ENCODE measurements at regions not wholly inside any gene's neighbourhood (a gene's known extent, or its start where the extent isn't known, plus 50 kb on each side); places are given as distances from the start of the nearest gene placed in this dataset.

DNA sequence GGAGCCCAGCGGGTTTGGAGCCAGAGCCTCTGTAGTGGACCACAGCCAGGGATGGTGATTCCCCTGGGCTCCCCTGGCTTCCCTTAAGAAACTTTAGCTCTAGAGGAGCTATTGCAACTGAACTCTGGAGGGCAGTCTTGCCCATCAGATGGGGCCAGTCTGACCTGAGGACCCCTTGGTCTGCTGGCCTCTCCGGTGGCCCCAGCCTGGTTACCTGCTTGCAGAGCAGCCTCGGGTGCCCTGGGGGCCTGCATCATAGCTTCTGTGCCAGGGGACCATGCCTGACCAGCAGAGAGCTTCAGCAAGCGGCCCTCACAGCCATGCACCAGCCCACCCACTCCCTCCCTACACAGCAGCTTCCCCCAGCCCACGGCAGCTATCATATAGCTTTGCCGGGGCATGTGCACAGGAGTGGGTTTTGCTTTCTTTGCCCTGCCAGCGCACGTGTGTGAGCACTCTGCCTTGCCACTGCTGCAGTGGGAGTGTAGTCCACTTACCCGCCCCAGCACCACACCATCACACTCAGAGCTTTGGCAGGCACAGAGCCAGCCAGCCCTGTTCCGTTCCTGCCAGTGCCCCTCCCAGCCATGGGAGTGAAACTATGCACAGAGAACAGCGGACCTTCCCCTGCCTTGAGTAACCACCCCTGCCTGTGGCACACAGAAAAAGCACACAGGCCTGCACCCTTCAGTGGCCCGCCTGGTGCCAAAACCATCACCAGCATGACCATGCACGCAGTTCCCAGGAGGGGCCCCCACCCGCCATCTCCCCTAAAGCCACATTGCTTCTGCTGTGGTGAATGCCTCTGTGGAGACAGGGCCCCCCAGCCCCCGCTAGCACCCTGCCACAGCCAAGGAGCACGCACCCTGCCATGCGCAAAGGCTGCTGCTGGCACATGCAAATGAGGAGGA, 442.9 kb upstream of the NEGR1 start:
- DNase-seq, result no peak

DNA sequence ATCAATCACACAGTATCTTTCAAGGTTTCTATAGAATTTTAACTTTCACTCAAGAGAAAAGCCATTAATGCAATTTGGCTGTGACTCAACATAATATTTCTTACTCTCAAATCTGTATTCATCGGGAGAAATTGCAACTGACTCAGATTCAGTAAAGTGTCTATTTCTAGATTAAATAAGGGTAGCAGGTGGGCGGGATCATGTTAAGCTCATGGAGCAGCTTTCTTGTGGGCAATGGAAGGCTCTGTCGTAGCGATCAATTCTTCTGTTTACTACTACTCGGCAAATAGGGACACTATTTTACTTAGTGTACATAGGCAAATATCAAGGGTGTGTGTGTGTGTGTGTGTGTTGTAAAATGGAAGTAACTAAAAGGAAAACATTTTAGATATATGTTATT, 423.6 kb upstream of the NEGR1 start:
- no peak for DNase-seq

DNA sequence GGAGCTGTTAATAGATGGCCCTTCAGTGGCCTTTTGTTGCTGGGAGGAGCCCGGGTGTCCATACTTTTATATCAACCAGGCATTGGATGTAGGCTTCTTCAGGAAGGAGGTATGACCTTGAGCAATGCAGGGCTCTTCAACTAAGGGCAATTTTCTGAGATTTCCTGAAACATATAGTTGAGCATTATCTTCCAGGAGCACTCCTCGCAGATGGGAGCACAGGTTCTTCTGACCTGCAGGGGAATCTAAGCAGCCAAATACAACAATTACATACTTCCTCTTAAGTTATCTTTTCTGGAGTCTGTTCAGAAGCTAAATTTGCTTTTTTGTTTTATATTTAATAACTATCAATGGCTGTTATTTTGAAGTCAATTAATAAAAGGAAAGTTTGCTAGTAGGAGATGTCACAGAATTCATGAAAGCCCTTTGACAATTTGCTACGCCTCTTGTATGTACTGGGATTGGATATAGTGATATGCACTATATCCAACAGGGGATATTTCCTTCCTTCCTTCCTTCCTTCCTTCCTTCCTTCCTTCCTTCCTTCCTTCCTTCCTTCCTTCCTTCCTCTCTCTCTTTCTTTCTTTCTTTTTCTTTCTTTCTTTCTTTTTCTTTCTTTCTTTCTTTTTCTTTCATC, 422.6 kb upstream of the NEGR1 start:
- DNase-seq, result no peak

DNA sequence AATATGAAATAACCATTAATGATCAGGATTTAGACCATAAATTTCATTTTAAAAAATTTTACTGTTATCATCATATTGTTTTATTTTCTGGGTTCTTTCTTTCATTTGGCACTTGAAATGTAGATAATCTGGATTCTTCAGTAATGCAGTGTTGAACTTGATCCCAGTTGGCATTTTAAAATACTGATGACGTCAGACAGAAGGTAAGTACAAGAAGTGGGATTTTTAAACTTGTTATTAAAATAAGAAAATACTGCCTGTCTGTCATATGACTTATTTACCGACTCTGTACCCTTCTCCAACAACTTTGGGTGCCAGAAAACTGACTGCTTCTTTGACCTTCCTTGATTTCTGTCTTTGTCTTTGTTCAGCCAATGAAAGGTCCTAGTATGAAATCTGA, 415.1 kb upstream of the NEGR1 start:
- DNase-seq, result no peak

DNA sequence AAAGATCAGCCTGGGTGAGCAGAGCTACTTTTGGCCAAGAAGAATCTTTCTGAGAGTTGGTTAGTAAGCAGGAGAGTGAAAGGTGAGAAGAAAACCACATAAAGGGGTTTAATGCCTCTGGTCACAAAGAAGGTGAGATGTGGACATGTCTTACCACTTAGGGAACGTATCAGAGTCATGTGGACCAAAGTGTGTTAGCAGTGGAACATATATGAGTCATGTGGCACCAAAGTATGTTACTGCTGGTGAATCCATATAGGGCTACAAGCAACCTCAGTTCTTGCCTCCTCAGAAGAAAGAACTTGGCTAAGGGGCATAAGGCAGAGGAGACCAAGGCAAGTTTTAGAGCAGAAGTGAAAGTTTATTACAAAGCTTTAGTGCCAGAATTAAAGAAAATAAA, 411.6 kb upstream of the NEGR1 start:
- no peak for DNase-seq

DNA sequence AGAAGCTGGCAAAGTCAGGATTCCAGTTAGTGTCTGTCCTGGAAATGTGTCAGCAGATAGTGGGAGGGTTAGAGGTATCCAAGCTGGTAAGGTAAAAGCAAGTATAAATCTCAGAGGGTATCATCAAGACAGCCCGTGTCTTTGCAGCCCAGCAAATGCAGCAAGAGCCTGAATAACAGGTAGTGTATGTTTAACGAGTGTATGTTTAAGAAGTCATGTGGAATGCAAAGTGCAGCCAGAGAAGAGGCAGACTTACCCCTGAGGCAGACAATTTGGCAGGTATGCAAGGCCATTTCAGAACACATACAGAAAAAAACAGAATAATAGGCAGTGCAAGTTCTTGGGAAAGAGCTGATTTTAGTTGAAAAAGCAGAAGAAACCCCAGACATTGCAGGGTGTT, 411.0 kb upstream of the NEGR1 start:
- no peak for DNase-seq

DNA sequence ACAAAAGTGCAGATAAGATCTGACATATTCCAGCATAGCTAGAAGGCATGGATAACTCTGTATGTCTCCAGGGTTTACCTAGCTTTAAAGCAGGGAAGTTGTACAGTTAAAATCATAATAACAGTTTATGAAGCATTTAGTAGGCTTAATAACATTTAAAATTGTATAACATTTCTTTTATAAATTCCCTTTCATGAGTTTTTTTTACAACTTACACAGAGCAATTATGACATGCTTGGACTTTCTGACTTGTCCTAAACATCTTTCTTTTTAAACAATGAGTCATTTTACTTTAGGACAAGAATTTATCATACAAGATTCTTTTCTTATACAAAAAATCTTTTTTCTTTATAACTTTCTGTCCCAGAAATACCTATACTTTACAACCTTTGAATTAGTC, 408.5 kb upstream of the NEGR1 start:
- no peak for DNase-seq

DNA sequence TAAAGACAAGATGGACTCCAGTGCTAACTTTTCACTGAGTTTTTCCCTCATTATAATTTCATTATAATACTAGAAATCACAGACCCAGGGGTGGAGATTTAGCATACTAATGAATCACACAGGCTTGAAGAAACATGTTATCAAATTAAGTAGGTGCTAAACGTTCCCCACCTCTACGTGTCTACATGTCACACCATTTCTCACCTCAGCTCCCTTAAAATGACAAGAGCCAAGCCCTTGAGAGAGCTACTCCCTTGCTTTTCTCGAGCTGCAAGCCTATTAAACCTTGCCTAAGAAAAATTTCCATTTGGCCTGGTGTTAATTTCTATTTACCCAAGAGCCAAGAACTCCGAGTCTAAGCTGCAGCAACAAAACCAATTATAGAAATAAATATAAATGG, 396.3 kb upstream of the NEGR1 start:
- no peak for DNase-seq

DNA sequence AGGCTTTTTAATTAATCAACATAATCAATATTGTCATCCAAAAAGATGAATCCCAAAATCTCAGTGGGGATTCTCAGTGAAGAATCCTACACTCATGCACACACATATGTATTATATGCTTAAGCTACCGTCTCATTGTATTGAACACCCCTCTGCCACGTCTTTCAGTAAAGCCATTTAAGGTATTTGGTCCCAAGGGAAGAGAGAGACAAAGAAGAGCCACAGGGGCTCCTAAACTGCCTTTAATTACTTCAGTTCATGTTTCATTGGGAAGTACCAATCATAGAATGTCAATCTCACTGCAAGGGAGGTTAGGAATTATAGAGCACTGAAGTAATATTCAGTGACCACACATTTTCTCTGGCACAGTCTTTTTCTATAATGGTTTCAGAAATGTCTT, 388.6 kb upstream of the NEGR1 start:
- DNase-seq, result peak; percentile 20

DNA sequence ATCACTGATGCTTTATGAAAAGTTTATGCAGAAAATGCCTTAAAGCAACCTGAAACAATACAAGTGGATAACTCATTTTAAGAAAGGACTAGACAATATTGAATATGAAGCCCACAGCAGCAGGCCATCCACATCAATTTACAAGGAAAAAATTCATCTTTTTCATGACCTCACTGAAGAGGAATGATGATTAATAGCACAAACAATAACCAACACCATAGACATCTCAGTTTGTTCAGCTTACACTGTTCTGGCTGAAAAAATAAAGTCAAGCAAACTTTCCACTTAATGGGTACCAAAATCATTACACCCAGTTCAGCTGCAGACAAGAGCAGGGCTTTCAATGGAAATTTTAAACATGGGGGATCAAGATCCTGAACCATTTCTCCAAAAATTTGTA, 380.6 kb upstream of the NEGR1 start:
- DNase-seq, result no peak

DNA sequence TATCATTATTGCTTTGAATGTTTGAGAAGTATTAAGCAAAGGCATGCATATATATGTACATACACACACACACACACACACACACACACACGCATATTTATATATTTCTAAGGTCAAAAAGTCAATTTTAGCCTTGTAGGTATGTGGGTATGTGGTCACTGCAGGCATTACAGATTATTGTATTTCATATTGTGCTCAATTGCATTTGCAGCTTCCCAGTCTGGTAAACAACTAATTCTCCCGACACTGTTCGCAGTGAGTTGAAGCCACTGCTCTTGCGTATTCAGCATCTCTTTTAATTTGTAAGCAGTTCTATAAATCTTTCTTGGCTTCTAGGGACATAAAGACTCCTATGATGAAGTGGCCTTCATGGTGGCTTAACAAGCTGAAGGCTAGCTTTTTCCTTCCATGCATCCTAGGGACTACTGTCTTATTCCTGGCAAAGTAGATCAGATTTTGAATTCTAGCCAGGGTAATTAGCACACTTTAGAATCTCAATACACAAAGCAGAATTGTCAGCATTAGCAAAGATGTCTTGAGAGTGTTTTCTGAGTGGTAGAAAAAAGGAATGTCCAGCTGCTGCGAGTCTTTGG, 368.6 kb upstream of the NEGR1 start:
- no peak for DNase-seq

DNA sequence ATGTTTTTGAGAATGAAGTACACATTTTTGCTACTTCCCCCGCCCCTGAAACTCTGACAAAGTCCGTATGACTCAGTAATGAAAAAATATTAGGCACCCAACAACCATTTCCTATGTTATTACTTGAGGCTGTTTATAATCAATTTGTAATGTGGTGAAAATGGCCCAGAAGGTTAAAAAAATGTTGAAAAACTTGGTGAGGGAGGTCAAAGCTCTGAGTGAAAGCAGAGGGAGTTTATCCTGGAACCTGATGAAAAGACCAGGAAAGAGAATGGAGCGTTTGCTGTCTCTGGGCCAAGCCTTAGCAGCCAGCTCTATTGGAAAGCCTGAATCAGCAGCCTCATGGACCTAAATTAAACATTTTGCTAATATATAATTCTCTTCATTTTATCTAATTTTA, 367.7 kb upstream of the NEGR1 start:
- DNase-seq, result no peak

DNA sequence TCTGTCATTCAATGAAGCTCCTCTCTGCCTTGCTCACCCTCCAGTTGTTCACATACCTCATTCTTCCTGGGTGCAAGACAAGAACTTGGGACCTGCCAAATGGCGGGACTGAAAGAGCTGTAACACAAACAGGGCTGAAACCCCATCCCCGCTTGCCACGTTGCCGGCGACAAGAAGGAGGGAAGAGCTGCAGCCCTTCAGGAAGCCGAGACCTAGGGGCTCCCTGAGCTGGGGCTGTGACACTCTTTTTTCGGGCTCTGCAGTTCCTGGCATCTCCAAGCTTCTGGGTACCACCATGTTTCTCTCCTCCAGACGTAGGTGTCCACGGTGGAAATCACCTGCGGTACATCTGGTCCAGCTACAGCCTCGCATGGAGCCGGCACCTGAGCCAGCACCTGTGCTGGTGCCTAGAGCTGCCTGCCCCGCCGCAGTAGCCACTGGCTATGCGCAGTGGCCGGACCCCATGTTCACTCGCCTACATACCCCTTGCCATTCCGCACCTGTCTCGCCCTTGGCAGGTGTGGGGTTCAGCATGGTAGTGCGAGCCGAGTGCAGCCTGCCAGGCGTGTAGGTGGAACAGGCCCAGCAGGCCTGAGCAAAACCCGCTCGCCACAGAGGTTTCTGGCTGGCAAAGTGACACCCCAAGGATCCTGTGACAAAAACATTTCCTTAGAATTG, 367.0 kb upstream of the NEGR1 start:
- no peak for DNase-seq

DNA sequence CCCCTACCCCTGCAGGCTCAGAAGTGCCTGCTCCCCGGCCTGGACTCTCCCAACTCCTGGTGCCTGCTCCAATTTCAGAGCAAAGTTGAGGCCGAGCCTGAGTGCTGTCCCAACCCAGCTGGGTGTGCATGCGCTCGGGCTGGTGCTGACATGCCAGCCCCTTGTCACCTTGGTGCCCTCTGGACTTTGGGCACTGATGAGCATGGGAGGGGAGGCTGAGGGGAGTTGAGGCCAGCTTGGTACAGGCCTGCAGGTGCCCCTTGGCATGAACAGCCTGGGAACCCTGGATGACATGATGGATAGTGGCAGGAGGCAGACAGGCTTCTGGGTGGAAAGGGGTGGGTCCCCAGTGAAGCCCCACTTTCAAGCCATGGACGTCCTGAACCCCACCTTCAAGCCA, 366.1 kb upstream of the NEGR1 start:
- DNase-seq, result no peak

DNA sequence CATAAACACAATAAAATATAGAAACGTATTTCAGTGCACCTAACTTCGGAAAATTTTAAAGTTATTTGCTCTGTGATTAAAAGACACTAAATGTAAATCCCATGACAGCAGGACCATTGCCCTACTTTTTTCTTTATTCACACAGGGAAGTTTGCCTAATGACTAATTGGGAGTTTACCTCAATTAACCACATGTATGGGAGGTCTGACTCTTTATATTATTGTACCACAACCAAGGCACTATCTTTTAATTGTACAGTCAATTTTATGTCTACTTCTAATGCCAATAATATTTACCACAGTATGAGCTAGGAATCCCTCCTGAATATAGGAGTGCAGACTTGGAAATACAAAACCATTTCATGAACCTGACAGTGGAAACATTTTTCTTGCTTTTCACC, 360.8 kb upstream of the NEGR1 start:
- DNase-seq, result no peak

DNA sequence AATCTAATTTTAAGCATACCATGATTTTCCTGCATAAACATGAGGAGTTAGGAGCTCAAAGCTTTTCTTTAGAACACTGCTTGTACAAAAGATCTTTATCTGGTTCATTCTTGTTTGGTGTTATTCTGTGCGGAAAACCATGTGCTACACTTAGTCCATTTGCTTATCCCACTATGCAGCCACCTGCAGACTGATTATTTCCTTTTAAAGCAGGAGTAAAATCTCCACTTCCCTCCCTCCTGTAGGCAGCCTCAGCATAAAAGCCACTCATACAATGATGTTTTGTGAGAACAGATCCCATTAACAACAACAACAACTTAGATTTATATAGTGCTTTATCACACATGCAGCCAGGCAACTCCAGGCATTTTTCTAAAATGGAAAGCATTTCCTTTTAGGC, 355.3 kb upstream of the NEGR1 start:
- no peak for DNase-seq

DNA sequence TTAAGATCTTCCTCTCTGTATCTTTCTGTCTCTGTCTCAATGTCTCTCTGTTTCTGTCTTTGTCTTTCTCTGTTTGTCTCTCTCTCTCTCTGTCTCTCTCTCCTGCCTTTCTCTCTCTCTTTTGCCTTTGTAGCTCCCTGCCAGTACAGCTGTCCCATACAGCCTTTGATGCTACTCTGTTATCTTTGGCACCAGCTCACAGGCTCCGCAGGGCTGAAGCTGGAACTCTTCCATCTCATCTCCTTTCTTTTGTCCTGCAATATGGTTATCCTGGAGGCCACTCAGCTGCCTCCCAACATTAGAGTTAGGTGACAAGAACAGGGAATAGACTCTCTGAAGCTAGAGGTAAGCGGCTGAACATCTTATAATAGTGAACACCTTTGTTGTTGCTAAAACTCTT, 354.3 kb upstream of the NEGR1 start:
- DNase-seq, result no peak

DNA sequence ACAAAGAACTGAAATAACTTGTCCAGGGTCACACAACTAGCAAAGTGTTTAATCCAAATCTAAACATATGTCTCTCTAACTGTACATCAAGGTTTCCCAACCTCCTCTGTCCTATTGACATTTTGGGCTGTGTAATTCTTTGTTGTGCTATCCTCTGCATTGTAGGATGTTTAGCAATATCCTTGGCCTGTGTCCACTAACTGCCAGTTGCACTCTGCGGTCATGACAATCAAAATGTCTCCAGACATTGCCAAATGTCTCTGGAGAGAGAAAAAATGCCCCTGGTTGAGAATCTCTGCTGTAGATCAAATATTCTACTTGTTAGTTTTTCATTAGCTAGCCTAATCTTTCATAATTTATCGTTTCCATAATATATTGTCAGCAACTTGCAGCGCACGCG, 353.4 kb upstream of the NEGR1 start:
- DNase-seq, result no peak

DNA sequence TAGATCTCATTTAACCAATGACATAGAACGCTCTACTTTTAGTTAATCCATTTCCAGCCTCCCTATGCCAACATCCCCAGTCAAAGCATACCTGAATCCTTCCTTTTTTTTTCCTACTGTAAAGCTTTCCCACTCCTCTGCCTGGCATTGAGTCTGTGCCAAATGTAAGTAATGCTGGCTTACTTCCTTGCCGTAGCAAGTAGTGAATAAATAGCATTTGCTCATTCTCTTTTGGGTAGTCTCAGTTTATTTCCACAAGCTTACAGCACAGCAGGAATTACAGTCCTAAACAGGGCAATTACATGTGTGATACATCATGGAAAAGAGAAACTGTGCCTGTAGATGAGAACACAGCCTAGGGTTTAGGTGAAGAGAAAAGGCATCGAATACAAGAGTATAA, 352.6 kb upstream of the NEGR1 start:
- no peak for DNase-seq

DNA sequence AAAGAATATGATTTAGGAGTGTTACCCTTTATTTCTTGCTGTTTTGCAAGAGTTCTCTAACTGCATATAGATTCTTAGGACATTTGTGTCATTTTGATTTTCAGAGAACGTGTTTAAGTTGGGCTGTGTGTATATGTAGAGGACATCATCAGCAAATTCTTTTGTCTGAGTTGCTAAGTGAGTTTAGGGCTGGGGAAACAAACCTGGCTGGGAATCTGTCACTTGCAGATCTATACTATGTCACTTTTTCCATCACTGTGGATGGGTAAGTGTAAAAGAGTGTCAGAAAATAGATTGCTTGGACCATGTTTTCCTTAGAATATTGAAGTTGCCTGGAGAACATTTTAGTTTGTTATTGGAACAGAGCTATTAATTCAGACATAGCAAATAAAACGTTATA, 349.1 kb upstream of the NEGR1 start:
- DNase-seq, result no peak

DNA sequence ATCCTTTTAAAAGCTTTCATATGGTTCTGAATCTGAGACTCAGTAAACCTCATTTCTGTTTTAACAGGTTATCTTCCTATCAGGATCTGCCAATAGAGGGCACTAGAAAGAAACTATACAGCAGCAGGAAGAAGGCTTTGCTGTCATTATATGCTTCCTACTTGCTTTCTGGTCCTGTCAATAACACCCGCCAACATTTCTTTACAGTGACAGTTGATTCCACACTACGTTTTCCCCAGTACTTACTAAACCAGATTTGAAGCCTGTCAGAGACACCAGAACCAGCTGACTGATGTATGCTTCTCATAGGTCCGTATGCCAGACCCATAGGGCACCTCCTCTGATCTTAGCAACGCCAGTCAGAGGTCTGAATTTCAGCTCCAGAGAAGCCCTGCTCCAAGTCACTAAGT, 341.0 kb upstream of the NEGR1 start:
- DNase-seq, result peak; percentile 52

DNA sequence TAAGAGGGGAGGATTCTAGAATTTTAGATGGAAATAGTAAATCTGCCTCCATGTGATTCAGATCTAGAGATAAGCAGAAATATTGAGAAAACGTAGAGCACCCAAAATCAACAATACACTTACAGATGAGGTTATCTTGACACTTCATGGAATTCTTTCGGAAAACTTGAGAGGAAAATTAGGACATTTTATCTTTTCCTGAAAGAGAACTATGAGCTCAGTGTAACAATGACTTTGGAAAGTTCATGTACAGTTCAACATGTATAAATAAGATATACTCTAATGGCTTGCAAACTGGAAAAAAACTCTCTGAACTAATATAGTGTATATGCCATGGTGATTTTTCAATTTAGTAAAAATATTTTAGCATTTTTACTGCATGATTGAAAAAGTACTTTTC, 338.1 kb upstream of the NEGR1 start:
- no peak for DNase-seq

DNA sequence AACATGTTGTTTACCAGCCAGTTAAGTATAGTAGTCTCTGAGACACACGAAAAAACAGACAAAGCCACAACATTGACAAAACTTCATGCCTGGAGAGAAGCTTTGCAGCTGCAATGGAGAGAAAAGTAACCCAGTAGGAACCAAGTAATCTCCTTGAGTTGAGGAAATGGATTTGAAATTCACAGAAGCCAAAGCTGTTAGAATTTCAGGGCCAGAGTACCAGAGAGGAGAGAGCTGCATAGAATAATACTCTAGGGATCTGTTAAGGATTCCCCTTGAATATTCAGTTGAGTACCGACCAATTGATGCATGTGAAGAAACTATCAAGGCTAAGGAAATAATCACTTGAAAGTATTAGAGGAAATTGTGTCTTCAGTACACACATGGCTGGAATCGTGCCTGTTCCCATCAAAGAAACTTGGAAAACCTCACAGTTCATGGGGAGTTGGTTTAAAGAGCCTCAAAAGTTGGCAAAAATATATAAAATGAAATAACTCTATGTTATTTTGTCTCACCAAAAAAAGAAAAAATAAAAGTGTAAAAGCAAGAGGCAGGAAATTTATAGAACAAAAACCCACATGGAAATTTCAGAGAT, 324.0 kb upstream of the NEGR1 start:
- no peak for DNase-seq
